GM21737 (cell line): ENCODE measurements at regions not wholly inside any gene's neighbourhood (a gene's known extent, or its start where the extent isn't known, plus 50 kb on each side); places are given as distances from the start of the nearest gene placed in this dataset.
"Not testable (repeated sequence)": the region's sequence is repeated elsewhere in the genome, so short reads cannot be mapped to it uniquely, and the experiment has no call there.

Experiments used
- ATAC-seq: cut with Tn5 transposase; IDR thresholded peaks from one replicate; pipeline ENCODE4 v1.9.1; 2021; ENCODE audit warnings: mild to moderate bottlenecking, moderate library complexity; ENCODE audit not compliant: unreplicated experiment

GRCh38 chr13:55155046-55155445 is 1985.7 kb upstream of the PRR20A start:
- ATAC-seq, result no peak

GRCh38 chr13:55159765-55160164 is 1981.0 kb upstream of the PRR20A start:
- ATAC-seq, result no peak

- no peak for ATAC-seq
Measured at GRCh38 chr13:55160867-55161266, 1979.9 kb upstream of the PRR20A start.

- not testable (repeated sequence) for ATAC-seq
Measured at GRCh38 chr13:55178582-55178981, 1962.1 kb upstream of the PRR20A start.

GRCh38 chr13:55190996-55191395 is 1949.7 kb upstream of the PRR20A start:
- no peak for ATAC-seq

GRCh38 chr13:55199134-55199533 is 1941.6 kb upstream of the PRR20A start:
- ATAC-seq, result no peak

GRCh38 chr13:55214841-55215345 is 1925.8 kb upstream of the PRR20A start:
- no peak for ATAC-seq

GRCh38 chr13:55219538-55219937 is 1921.2 kb upstream of the PRR20A start:
- ATAC-seq, result no peak

GRCh38 chr13:55229906-55230569 is 1910.7 kb upstream of the PRR20A start:
- ATAC-seq, result no peak

GRCh38 chr13:55230570-55230908 is 1910.2 kb upstream of the PRR20A start:
- no peak for ATAC-seq

- no peak for ATAC-seq
Measured at GRCh38 chr13:55234311-55234710, 1906.4 kb upstream of the PRR20A start.

GRCh38 chr13:55245005-55245644 is 1895.6 kb upstream of the PRR20A start:
- ATAC-seq, result no peak

- ATAC-seq, result no peak
Measured at GRCh38 chr13:55255236-55255635, 1885.5 kb upstream of the PRR20A start.

GRCh38 chr13:55263045-55263444 is 1877.7 kb upstream of the PRR20A start:
- ATAC-seq, result no peak

GRCh38 chr13:55266644-55267043 is 1874.1 kb upstream of the PRR20A start:
- ATAC-seq, result no peak

- no peak for ATAC-seq
Measured at GRCh38 chr13:55298201-55298600, 1842.5 kb upstream of the PRR20A start.

GRCh38 chr13:55302568-55302967 is 1838.2 kb upstream of the PRR20A start:
- no peak for ATAC-seq

GRCh38 chr13:55307909-55308308 is 1832.8 kb upstream of the PRR20A start:
- ATAC-seq, result no peak

GRCh38 chr13:55341891-55342290 is 1798.8 kb upstream of the PRR20A start:
- no peak for ATAC-seq

- no peak for ATAC-seq
Measured at GRCh38 chr13:55345224-55345623, 1795.5 kb upstream of the PRR20A start.

GRCh38 chr13:55347528-55347927 is 1793.2 kb upstream of the PRR20A start:
- no peak for ATAC-seq

GRCh38 chr13:55359067-55359466 is 1781.7 kb upstream of the PRR20A start:
- no peak for ATAC-seq

- no peak for ATAC-seq
Measured at GRCh38 chr13:55361141-55361540, 1779.6 kb upstream of the PRR20A start.
